HUES6 (cell line): ENCODE measurements at regions not wholly inside any gene's neighbourhood (a gene's known extent, or its start where the extent isn't known, plus 50 kb on each side); places are given as distances from the start of the nearest gene placed in this dataset.

ENCODE experiments used
- H3K27ac ChIP-seq: 2 replicates; pipeline ENCODE4 v1.7.0; 2013; ENCODE audit warnings: low read depth, mild to moderate bottlenecking, low read length, inconsistent platforms
- H3K27me3 ChIP-seq: 2 replicates; pipeline ENCODE4 v1.6.1; 2013; ENCODE audit warnings: low read length; ENCODE audit not compliant: control insufficient read depth, insufficient read depth
- H3K36me3 ChIP-seq: 2 replicates; pipeline ENCODE4 v1.6.1; 2013; ENCODE audit warnings: low read length; ENCODE audit not compliant: control insufficient read depth, insufficient read depth
- H3K4me1 ChIP-seq: 2 replicates; pipeline ENCODE4 v1.6.1; 2013; ENCODE audit warnings: low read length; ENCODE audit not compliant: control insufficient read depth, insufficient read depth
- H3K4me3 ChIP-seq: 2 replicates; pipeline ENCODE4 v1.5.1; 2013; ENCODE audit warnings: low read depth, low read length
- H3K9ac ChIP-seq: one replicate; pipeline ENCODE4 v1.6.1; 2013; ENCODE audit warnings: mild to moderate bottlenecking, low read length
- H3K9me3 ChIP-seq: 2 replicates; pipeline ENCODE4 v1.6.1; 2013; ENCODE audit warnings: low read depth, low read length; ENCODE audit not compliant: control insufficient read depth, insufficient read depth

DNA sequence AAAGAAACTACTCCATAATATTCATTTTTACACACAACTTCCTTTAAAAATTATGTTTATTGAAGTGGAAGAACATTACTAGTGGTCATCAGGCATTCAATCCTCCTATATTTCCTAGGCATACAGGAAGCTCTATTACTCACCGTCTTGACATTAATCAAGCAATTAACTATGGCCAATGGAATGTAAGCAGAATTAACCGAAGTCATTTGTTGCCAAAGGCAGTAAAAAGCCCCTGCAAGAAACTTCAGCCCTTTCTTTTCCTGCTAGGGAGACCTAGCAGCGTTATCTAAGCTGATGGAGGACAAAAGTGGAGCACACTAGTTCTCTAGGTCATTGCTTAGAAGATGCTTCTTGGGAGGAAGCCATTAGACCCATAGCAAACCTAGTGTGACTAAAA, 399.6 kb downstream of the KCNH5 start:
- no peak overlapping the region for H3K4me3 ChIP-seq
- no peak overlapping the region for H3K9ac ChIP-seq
- no peaks in the 10 kb centered on the region for H3K9me3 ChIP-seq
- H3K4me1 ChIP-seq: no peaks in the 10 kb centered on the region
- no peak overlapping the region for H3K27ac ChIP-seq
- no peaks in the 10 kb centered on the region for H3K36me3 ChIP-seq
- H3K27me3 ChIP-seq: no peaks in the 10 kb centered on the region
